PC-9 (cell line): ENCODE measurements at regions not wholly inside any gene's neighbourhood (a gene's known extent, or its start where the extent isn't known, plus 50 kb on each side); places are given as distances from the start of the nearest gene placed in this dataset.

ENCODE experiments used
- EZH2 ChIP-seq: fragments of 200-600 bp; sonication (generic); IDR thresholded peaks from 2 replicates; pipeline ENCODE4 v1.8.0; 2017; ENCODE audit warnings: antibody characterized with exemption, low read depth
- TF ChIP-seq, protein P1 (sequence below): fragments of 200-600 bp; sonication (generic); conservative IDR thresholded peaks from 2 replicates; pipeline ENCODE4 v1.6.1; 2017; ENCODE audit warnings: mixed run types, antibody characterized with exemption, mild to moderate bottlenecking, moderate library complexity

DNA sequence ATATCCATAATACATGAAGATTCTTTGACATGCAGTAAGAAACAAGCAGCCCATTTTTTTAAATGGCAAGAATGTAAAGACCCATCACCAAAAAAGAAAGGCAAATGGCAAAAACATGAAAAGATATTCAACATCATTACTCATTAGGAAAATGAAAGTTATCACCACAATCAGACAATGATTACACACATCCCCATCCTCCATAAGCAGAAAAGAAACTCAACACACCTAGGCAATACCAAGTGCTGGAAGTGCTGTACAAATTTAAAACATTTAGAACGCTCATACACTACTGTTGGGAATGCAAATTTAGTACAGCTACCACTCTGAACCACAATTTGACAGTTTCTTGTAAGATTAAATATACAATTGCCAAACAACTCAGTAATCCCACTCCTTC, 466.7 kb downstream of the ACTL7B start:
- TF ChIP-seq, protein P1, sequence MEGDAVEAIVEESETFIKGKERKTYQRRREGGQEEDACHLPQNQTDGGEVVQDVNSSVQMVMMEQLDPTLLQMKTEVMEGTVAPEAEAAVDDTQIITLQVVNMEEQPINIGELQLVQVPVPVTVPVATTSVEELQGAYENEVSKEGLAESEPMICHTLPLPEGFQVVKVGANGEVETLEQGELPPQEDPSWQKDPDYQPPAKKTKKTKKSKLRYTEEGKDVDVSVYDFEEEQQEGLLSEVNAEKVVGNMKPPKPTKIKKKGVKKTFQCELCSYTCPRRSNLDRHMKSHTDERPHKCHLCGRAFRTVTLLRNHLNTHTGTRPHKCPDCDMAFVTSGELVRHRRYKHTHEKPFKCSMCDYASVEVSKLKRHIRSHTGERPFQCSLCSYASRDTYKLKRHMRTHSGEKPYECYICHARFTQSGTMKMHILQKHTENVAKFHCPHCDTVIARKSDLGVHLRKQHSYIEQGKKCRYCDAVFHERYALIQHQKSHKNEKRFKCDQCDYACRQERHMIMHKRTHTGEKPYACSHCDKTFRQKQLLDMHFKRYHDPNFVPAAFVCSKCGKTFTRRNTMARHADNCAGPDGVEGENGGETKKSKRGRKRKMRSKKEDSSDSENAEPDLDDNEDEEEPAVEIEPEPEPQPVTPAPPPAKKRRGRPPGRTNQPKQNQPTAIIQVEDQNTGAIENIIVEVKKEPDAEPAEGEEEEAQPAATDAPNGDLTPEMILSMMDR = no peak
- no peak for TF ChIP-seq EZH2
